LNCaP clone FGC (cell line): ENCODE measurements at regions not wholly inside any gene's neighbourhood (a gene's known extent, or its start where the extent isn't known, plus 50 kb on each side); places are given as distances from the start of the nearest gene placed in this dataset.

ENCODE experiments used
- DNase-seq: peaks from one replicate; pipeline ENCODE4 v3.0.0-alpha.2; 2011; ENCODE audit warnings: low read depth
- H3K4me3 ChIP-seq: 2 replicates; pipeline ENCODE4 v1.5.1; 2011; ENCODE audit warnings: mild to moderate bottlenecking, low read depth, low read length, control low read depth
- TF ChIP-seq, protein P1 (sequence below): IDR thresholded peaks from 2 replicates; pipeline ENCODE4 v1.5.1; 2012; ENCODE audit warnings: mild to moderate bottlenecking; ENCODE audit not compliant: control insufficient read depth, insufficient read depth; ENCODE audit errors: extremely low read depth

DNA sequence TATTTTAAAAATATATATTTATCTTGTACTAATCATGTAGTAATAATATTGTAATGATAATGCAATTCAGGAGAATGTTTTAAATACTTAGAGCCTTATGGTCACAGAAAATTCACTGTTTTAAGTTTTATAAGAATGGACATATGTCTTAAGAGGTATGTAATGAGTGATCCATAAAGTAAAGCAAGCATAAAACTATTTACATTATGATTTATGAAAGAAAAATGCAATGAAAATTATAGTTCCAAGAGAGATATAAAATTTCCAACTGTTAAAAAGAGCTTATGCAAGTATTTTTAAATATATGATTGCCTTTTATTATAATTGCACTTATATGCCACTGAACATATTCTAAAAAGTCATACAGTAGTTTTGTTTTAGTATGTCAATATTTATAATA lies 157.5 kb upstream of the TARS1 start:
- DNase-seq, result no peak
- H3K4me3 ChIP-seq, result no peak overlapping the region
- TF ChIP-seq, protein P1, sequence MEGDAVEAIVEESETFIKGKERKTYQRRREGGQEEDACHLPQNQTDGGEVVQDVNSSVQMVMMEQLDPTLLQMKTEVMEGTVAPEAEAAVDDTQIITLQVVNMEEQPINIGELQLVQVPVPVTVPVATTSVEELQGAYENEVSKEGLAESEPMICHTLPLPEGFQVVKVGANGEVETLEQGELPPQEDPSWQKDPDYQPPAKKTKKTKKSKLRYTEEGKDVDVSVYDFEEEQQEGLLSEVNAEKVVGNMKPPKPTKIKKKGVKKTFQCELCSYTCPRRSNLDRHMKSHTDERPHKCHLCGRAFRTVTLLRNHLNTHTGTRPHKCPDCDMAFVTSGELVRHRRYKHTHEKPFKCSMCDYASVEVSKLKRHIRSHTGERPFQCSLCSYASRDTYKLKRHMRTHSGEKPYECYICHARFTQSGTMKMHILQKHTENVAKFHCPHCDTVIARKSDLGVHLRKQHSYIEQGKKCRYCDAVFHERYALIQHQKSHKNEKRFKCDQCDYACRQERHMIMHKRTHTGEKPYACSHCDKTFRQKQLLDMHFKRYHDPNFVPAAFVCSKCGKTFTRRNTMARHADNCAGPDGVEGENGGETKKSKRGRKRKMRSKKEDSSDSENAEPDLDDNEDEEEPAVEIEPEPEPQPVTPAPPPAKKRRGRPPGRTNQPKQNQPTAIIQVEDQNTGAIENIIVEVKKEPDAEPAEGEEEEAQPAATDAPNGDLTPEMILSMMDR, result no peak

GRCh38 chr5:33284681-33285080 lies 156.1 kb upstream of the TARS1 start:
- TF ChIP-seq, protein P1, result no peak
- no peak for DNase-seq
- H3K4me3 ChIP-seq, result no peak overlapping the region

DNA sequence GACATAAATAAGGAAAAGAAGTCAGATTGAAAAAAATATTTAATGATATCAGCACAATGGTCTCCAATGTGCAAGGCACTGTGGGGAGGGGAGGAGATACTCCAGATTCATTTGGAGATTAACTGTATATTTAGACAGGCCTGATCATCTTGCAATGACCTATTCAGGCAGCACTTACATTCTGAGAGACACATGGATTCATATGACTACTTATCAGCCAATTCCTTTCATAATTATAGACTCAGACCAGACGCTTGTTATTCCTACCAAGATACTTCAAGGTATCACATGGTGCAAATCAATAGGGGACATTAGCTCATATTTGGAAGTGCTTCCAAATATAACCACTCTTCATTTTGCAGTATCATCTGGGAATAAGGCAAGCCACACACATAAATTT lies 153.5 kb upstream of the TARS1 start:
- TF ChIP-seq, protein P1, result no peak
- H3K4me3 ChIP-seq, result no peak overlapping the region
- DNase-seq, result no peak

DNA sequence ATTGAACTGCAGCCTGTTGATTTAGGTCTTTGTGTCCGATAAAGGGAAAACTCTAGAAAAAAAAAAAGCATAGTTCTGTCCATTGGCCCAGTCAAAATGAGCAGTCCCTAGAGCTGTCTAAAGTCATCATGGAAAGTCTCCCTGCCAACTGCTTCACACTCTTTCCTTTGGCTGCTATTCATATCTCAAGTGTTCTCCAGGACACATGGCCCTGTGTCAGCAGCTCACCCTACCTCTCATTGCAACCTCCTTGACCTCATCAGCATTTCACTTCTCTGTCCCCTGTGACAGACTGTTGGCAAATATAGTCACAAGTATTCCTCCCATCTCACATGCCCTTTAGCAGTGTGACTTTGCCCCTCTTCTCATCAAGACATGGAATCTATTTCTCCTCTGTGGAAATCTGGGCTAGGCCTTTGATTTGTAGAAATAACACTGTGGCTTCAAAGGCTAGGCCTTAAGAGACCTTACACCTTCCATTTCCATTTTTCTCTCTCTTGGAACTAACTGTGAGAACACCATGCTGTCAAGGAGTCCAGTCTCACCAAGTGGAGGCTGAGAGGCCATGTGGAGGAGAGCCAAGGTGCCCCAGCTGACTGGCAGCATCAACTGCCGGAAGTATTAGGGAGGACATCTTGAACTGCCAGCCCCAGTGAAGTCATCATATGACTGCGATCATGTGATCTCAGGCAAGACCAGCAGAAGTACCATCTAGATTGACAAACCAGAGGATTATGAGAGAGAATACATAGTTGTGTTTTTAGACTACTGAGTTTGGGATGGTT lies 149.4 kb upstream of the TARS1 start:
- no peak for DNase-seq
- TF ChIP-seq, protein P1, result no peak

DNA sequence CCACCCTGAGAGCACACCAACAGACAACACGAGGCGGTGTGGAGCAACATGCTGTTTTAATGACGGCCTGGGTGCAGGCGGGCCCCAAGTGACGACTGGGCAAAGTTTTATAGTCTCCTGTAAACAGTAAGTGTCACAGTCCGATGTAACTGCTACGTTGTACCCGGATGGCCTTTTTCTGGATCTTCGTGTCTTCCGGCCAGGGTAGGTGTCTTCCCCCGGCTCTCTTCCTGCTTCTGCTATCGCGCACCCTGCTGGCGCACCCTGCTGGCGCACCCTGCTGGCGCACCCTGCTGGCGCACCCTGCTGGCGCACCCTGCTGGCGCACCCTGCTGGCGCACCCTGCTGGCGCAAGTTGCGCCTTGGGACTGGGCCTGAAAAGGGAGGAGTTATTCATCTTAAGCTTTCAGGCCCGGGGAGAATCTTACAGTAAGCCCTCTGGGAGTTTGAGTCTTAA lies 143.0 kb upstream of the TARS1 start:
- no peak overlapping the region for H3K4me3 ChIP-seq
- TF ChIP-seq, protein P1, result 0 out of 2 replicates have a peak, but pooled peaks have one; percentile 4
- DNase-seq, result no peak

More for the DNA sequence above, 149.4 kb upstream of the TARS1 start:
- H3K4me3 ChIP-seq, result no peak overlapping the region

DNA sequence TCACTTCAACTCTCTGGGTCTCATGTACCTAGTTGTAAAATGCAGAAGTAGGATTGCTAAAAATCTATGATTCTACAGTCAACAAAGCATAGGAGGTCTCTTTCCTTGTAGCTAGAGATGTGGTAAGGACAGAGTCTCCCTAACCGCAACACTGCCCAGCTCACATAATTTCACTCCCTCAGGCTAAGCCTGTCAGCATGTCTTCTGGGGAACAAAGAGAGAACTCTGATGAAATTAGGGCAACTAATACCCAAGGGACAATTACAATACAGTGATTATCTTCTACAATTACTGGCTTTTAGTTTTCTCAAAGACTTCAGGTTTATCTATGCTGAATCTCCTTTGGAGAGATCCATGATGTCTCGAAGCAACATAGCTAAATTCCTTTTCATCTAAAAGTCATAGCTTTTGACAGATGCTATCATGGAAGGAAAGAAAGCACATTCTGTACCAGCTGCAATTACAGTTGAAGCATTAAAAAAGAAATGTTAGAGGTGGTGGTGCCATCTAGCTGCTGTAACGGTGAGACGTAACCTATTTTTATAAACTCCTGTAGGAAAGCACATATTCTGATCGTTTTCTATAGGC lies 141.1 kb upstream of the TARS1 start:
- H3K4me3 ChIP-seq, result no peak overlapping the region
- DNase-seq, result no peak
- TF ChIP-seq, protein P1, result peak; percentile 73
